Central memory CD8-positive, alpha-beta T cell (primary cell): ENCODE measurements at regions not wholly inside any gene's neighbourhood (a gene's known extent, or its start where the extent isn't known, plus 50 kb on each side); places are given as distances from the start of the nearest gene placed in this dataset.
"Not testable (repeated sequence)": the region's sequence is repeated elsewhere in the genome, so short reads cannot be mapped to it uniquely, and the experiment has no call there.

Experiments
- ATAC-seq: fragments of 150-1000 bp; cut with Tn5 transposase; replicated peaks from 2 replicates; pipeline ENCODE4 v1.10.0; 2022; ENCODE audit warnings: mild to moderate bottlenecking, moderate FRiP score, moderate number of reproducible peaks; ENCODE audit not compliant: poor library complexity, severe bottlenecking; ENCODE audit errors: extremely low read depth
- DNase-seq, 2 donors: peaks; one replicate each; pipeline ENCODE4 v3.0.0; 2021; ENCODE audit warnings: low spot score in 2 of 2
- H3K27ac Mint-ChIP-seq: one replicate; pipeline ENCODE4 v1.8.0; 2022; ENCODE audit warnings: low read depth, mild to moderate bottlenecking, moderate library complexity, mixed read lengths
- H3K27me3 Mint-ChIP-seq: one replicate; pipeline ENCODE4 v1.8.0; 2022; ENCODE audit warnings: mixed read lengths
- H3K36me3 Mint-ChIP-seq: one replicate; pipeline ENCODE4 v1.8.0; 2022; ENCODE audit warnings: mild to moderate bottlenecking, moderate library complexity, mixed read lengths; ENCODE audit not compliant: insufficient read depth
- H3K4me1 Mint-ChIP-seq: one replicate; pipeline ENCODE4 v1.8.0; 2022; ENCODE audit warnings: mixed read lengths
- H3K4me3 Mint-ChIP-seq: one replicate; pipeline ENCODE4 v1.8.0; 2022; ENCODE audit warnings: mild to moderate bottlenecking, moderate library complexity, mixed read lengths
- H3K9me3 Mint-ChIP-seq: one replicate; pipeline ENCODE4 v1.8.0; 2022; ENCODE audit warnings: mixed read lengths

DNA sequence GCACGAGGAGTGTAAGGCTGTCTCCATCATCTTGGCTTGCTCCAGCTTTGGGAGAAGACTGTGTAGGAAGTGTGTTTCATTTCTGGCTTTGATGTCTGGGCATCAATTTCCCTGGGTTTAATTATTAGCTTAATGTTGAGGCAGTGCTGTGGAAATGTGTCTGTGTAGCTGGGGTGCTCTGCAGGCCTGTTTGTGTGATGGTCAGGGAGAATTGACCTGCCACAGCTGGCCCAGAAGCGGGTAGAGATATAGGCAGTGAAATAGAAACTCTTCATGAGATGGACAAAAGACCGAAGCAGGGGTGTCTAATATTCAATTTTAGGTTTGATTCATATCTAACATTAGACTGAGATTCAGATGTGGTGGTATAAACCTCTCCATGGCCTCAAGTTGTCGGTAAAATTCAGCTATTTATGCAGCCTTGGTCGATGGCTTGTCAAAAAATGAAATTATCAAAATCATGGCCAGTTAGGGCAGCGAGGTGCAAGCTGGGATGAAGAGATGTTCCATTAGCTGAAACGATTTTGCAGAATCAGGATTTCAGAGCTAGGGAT is 95.3 kb upstream of the SNX9 start:
- Mint-ChIP-seq H3K36me3 (no peaks in the 10 kb centered on the region), H3K27ac (no peak overlapping the region), H3K9me3 (no peaks in the 10 kb centered on the region), H3K4me3 (no peak overlapping the region), H3K4me1 (no peaks in the 10 kb centered on the region), H3K27me3 (peaks cover 48% of the 10 kb centered on the region)
- no peak for ATAC-seq
- no peak for DNase-seq

GRCh38 chr6:157728183-157728881 is 94.7 kb upstream of the SNX9 start:
- H3K4me3 Mint-ChIP-seq: no peak overlapping the region
- H3K4me1 Mint-ChIP-seq: no peaks in the 10 kb centered on the region
- H3K9me3 Mint-ChIP-seq: no peaks in the 10 kb centered on the region
- ATAC-seq (no peak), DNase-seq (no peak)
- H3K27me3 Mint-ChIP-seq: peaks cover 42% of the 10 kb centered on the region
- H3K36me3 Mint-ChIP-seq: no peaks in the 10 kb centered on the region
- H3K27ac Mint-ChIP-seq: no peak overlapping the region

GRCh38 chr6:157731221-157731620 is 91.8 kb upstream of the SNX9 start:
- no peak overlapping the region for H3K27ac Mint-ChIP-seq
- no peak for DNase-seq
- H3K4me1 Mint-ChIP-seq: no peaks in the 10 kb centered on the region
- ATAC-seq: no peak
- no peaks in the 10 kb centered on the region for H3K9me3 Mint-ChIP-seq
- H3K36me3 Mint-ChIP-seq: no peaks in the 10 kb centered on the region
- peaks cover 19% of the 10 kb centered on the region for H3K27me3 Mint-ChIP-seq
- no peak overlapping the region for H3K4me3 Mint-ChIP-seq

- no peaks in the 10 kb centered on the region for H3K9me3 Mint-ChIP-seq
- H3K4me1 Mint-ChIP-seq: no peaks in the 10 kb centered on the region
- no peak overlapping the region for H3K27ac Mint-ChIP-seq
Observed at GRCh38 chr6:157732007-157732406, 91.0 kb upstream of the SNX9 start.

DNA sequence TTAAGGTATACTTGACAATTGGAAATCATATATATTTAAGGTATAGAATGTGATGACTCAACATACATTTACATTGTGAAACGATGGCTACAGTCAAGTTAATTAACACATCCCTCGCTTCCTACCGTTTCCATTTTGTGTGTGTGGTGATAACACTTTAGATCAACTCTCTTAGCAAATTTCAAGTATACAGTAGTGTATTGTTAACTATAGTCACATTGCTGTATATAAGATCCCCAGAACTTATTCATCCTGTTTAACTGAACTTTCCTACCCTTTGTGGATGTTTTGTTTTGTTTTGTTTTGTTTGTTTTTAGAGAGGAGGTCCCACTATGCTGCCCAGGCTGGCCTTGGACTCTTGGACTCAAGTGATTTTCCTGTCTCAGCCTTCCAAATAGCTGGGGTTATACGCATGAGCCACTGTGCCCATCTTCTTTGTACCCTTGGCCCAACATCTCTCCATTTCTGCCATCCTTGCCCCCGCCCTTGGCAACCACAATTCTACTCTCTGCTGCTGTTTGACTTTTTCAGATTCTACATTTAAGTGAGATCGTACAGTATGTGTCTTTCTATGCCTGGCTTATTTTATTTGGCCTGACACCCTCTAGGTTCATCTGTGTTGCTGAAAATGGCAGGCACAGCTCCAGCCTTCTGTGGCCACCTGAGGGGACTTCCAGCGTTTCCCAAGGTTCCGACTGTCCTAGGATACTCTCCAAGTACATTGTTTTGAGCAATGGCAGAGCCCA is 90.5 kb upstream of the SNX9 start:
- Mint-ChIP-seq H3K27me3 (peaks cover 29% of the 10 kb centered on the region), H3K9me3 (peaks cover 3% of the 10 kb centered on the region), H3K4me3 (no peak overlapping the region), H3K4me1 (no peaks in the 10 kb centered on the region), H3K36me3 (no peaks in the 10 kb centered on the region), H3K27ac (no peak overlapping the region)
- ATAC-seq (no peak), DNase-seq (no peak)

More at GRCh38 chr6:157732007-157732406, 91.0 kb upstream of the SNX9 start:
- DNase-seq (no peak), ATAC-seq (no peak)
- peaks cover 23% of the 10 kb centered on the region for H3K27me3 Mint-ChIP-seq
- no peaks in the 10 kb centered on the region for H3K36me3 Mint-ChIP-seq
- no peak overlapping the region for H3K4me3 Mint-ChIP-seq

GRCh38 chr6:157736555-157736954 is 86.5 kb upstream of the SNX9 start:
- H3K27me3 Mint-ChIP-seq: peaks cover 43% of the 10 kb centered on the region
- not testable (repeated sequence) for H3K27ac Mint-ChIP-seq, H3K4me3 Mint-ChIP-seq, DNase-seq, H3K9me3 Mint-ChIP-seq, ATAC-seq, H3K4me1 Mint-ChIP-seq, H3K36me3 Mint-ChIP-seq

DNA sequence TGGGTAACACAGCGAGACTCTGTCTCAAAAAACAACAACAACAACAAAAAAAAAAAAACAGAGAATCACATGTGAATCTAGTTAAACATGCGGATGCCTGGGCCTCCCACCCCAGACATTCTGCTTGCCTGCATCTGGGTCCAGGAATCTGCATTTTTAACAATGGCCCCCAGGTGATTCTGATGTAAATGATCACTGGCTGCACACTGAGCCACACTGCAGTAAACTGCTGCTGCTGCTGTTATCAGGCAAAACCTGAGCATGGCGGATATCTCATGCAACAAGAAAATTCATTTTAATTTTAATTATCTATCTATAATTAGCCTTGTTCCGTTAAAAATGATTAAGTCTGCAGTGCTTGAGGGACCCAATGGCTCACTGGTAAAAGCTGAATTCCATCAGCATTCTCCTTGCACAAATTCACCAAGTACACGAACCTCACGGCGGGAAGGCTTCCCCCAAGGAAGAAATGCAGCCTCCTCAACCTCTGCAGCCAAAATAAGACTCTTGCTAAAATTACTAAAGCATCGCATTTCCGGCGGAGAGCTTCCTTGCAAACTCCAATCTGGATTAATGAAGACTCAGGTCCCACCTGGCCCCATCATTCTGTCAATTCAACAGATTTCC is 81.6 kb upstream of the SNX9 start:
- no peaks in the 10 kb centered on the region for H3K4me1 Mint-ChIP-seq
- H3K36me3 Mint-ChIP-seq: no peaks in the 10 kb centered on the region
- peaks cover 6% of the 10 kb centered on the region for H3K9me3 Mint-ChIP-seq
- no peak overlapping the region for H3K27ac Mint-ChIP-seq
- peaks cover 57% of the 10 kb centered on the region for H3K27me3 Mint-ChIP-seq
- no peak for DNase-seq
- H3K4me3 Mint-ChIP-seq: no peak overlapping the region
- ATAC-seq: no peak

GRCh38 chr6:157741948-157742556 is 81.0 kb upstream of the SNX9 start:
- Mint-ChIP-seq H3K9me3 (peaks cover 6% of the 10 kb centered on the region), H3K27me3 (peaks cover 57% of the 10 kb centered on the region)
- no peak for ATAC-seq

GRCh38 chr6:157744102-157744601 is 78.9 kb upstream of the SNX9 start:
- no peak for ATAC-seq
- no peaks in the 10 kb centered on the region for H3K36me3 Mint-ChIP-seq
- H3K4me1 Mint-ChIP-seq: no peaks in the 10 kb centered on the region
- no peak overlapping the region for H3K4me3 Mint-ChIP-seq
- H3K9me3 Mint-ChIP-seq: no peaks in the 10 kb centered on the region
- DNase-seq: no peak
- peaks cover 40% of the 10 kb centered on the region for H3K27me3 Mint-ChIP-seq
- no peak overlapping the region for H3K27ac Mint-ChIP-seq

More at GRCh38 chr6:157741948-157742556, 81.0 kb upstream of the SNX9 start:
- H3K36me3 Mint-ChIP-seq: no peaks in the 10 kb centered on the region
- DNase-seq: no peak
- H3K4me3 Mint-ChIP-seq: no peak overlapping the region
- no peak overlapping the region for H3K27ac Mint-ChIP-seq
- no peaks in the 10 kb centered on the region for H3K4me1 Mint-ChIP-seq

DNA sequence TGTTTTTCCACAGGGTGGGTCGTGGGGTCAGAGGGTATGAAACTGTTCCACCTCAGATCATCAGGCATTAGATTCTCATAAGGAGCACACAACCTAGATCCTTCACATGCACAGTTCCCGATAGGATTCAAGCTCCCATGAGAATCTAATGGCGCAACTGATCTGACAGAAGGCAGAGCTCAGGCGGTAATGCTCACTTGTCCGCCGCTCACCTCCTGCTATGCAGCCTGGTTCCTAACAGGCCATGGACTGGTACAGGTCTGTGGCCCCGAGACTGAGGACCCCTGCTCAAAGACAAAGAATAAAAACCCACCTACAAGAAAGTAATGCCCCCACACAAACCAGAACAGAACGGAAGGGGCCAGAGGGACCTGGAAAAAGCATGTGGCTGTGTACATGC is 76.1 kb upstream of the SNX9 start:
- peaks cover 55% of the 10 kb centered on the region for H3K27me3 Mint-ChIP-seq
- no peak overlapping the region for H3K4me3 Mint-ChIP-seq
- no peak overlapping the region for H3K27ac Mint-ChIP-seq
- ATAC-seq (no peak), DNase-seq (no peak)
- no peaks in the 10 kb centered on the region for H3K36me3 Mint-ChIP-seq
- H3K4me1 Mint-ChIP-seq: no peaks in the 10 kb centered on the region
- H3K9me3 Mint-ChIP-seq: no peaks in the 10 kb centered on the region

DNA sequence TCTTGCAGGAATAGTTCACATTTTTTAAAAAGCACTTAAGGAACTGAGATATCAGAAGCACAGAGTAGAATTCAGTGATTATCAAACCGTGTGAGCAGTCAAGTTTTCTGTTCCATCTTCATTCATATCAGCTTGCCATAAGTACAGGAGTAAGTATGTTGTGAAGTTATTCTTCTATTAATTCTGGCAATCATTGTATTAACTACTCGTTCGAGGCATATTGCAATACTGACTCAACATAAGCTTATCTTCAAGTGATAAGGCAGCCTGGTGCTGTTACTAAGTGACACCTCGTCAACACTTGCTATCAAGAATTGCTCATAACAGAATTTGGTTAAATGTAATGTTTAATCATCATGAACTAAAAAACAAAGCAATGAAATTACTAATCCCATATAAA is 75.7 kb upstream of the SNX9 start:
- Mint-ChIP-seq H3K36me3 (no peaks in the 10 kb centered on the region), H3K4me1 (no peaks in the 10 kb centered on the region), H3K27me3 (peaks cover 60% of the 10 kb centered on the region), H3K4me3 (no peak overlapping the region), H3K27ac (no peak overlapping the region), H3K9me3 (no peaks in the 10 kb centered on the region)
- DNase-seq: no peak
- ATAC-seq: no peak

GRCh38 chr6:157748839-157749571 is 74.0 kb upstream of the SNX9 start:
- ATAC-seq (no peak), DNase-seq (no peak)
- peaks cover 76% of the 10 kb centered on the region for H3K27me3 Mint-ChIP-seq
- no peak overlapping the region for H3K27ac Mint-ChIP-seq
- H3K4me1 Mint-ChIP-seq: no peaks in the 10 kb centered on the region
- H3K4me3 Mint-ChIP-seq: no peak overlapping the region
- H3K36me3 Mint-ChIP-seq: no peaks in the 10 kb centered on the region
- H3K9me3 Mint-ChIP-seq: no peaks in the 10 kb centered on the region
